GM23338 (cell line): ENCODE measurements at regions not wholly inside any gene's neighbourhood (a gene's known extent, or its start where the extent isn't known, plus 50 kb on each side); places are given as distances from the start of the nearest gene placed in this dataset.

Experiments
- ATAC-seq: fragments of 200-7000 bp; cut with Tn5 transposase; 3 replicates; pipeline ENCODE4 v1.9.1; 2020
- DNase-seq: peaks from one replicate; pipeline ENCODE4 v3.0.0-alpha.2; 2015; ENCODE audit warnings: low spot score
- H2AFZ ChIP-seq: fragments of 200-600 bp; sonication (generic); 2 replicates; pipeline ENCODE4 v1.8.0; 2016; ENCODE audit warnings: antibody characterized with exemption, mild to moderate bottlenecking, moderate library complexity
- H3F3A ChIP-seq: fragments of 200-600 bp; sonication (generic); replicated peaks from 2 replicates; pipeline ENCODE4 v1.8.0; 2017; ENCODE audit warnings: antibody characterized with exemption, mixed run types, low read depth
- H3K27ac ChIP-seq: fragments of 200-600 bp; sonication (generic); 2 replicates; pipeline ENCODE4 v1.6.1; 2016; ENCODE audit warnings: low read depth
- H3K27me3 ChIP-seq: fragments of 200-600 bp; sonication (generic); 2 replicates; pipeline ENCODE4 v1.8.0; 2016; ENCODE audit warnings: mild to moderate bottlenecking, mixed run types, moderate library complexity; ENCODE audit not compliant: insufficient read depth
- H3K36me3 ChIP-seq: fragments of 200-600 bp; sonication (generic); 2 replicates; pipeline ENCODE4 v1.8.0; 2016; ENCODE audit warnings: mild to moderate bottlenecking; ENCODE audit not compliant: insufficient read depth
- H3K4me1 ChIP-seq: fragments of 200-600 bp; sonication (generic); 2 replicates; pipeline ENCODE4 v1.8.0; 2016; ENCODE audit warnings: mild to moderate bottlenecking, moderate library complexity; ENCODE audit not compliant: insufficient read depth
- H3K4me2 ChIP-seq: fragments of 200-600 bp; sonication (generic); 2 replicates; pipeline ENCODE4 v1.7.1; 2017; ENCODE audit warnings: mixed run types
- H3K4me3 ChIP-seq: fragments of 200-600 bp; sonication (generic); 2 replicates; pipeline ENCODE4 v1.6.1; 2016; ENCODE audit warnings: mixed run types
- H3K79me2 ChIP-seq: fragments of 200-600 bp; sonication (generic); replicated peaks from 2 replicates; pipeline ENCODE4 v1.8.0; 2017; ENCODE audit warnings: mild to moderate bottlenecking; ENCODE audit not compliant: insufficient read depth
- H3K9me2 ChIP-seq: fragments of 200-600 bp; sonication (generic); 2 replicates; pipeline ENCODE4 v1.8.0; 2017; ENCODE audit not compliant: insufficient read depth
- H4K20me1 ChIP-seq: fragments of 200-600 bp; sonication (generic); replicated peaks from 2 replicates; pipeline ENCODE4 v1.8.0; 2017; ENCODE audit warnings: mild to moderate bottlenecking; ENCODE audit not compliant: insufficient read depth
- H3K27ac Mint-ChIP-seq: 2 replicates; pipeline ENCODE4 v1.8.0; 2020; ENCODE audit warnings: inconsistent platforms, mild to moderate bottlenecking, moderate library complexity, mixed read lengths
- H3K27me3 Mint-ChIP-seq: 3 replicates; pipeline ENCODE4 v1.8.0; 2022; ENCODE audit warnings: low read depth, mild to moderate bottlenecking, moderate library complexity, mixed read lengths, inconsistent platforms; ENCODE audit not compliant: insufficient read depth, poor library complexity
- H3K36me3 Mint-ChIP-seq: 3 replicates; pipeline ENCODE4 v1.8.0; 2021; ENCODE audit warnings: low read depth, mild to moderate bottlenecking, inconsistent platforms, moderate library complexity, mixed read lengths
- H3K4me1 Mint-ChIP-seq: 3 replicates; pipeline ENCODE4 v1.8.0; 2020; ENCODE audit warnings: mild to moderate bottlenecking, inconsistent platforms, mixed read lengths
- H3K4me3 Mint-ChIP-seq: 3 replicates; pipeline ENCODE4 v1.8.0; 2021; ENCODE audit warnings: moderate library complexity, mild to moderate bottlenecking, inconsistent platforms, mixed read lengths
- H3K9me3 Mint-ChIP-seq: 3 replicates; pipeline ENCODE4 v1.8.0; 2020; ENCODE audit warnings: moderate library complexity, mild to moderate bottlenecking, inconsistent platforms, mixed read lengths
- CREB1 ChIP-seq: fragments of 250-450 bp; sonication (Bioruptor Pico); IDR thresholded peaks from 2 replicates; pipeline ENCODE4 v1.5.0; 2020; ENCODE audit warnings: low read depth, mild to moderate bottlenecking, moderate library complexity
- ETS1 ChIP-seq: IDR thresholded peaks from 2 replicates; pipeline ENCODE4 v1.6.1; 2016; ENCODE audit warnings: antibody characterized with exemption
- EZH2 ChIP-seq: fragments of 200-600 bp; sonication (generic); IDR thresholded peaks from one replicate; pipeline ENCODE4 v1.8.0; 2017; ENCODE audit warnings: antibody characterized with exemption, mild to moderate bottlenecking, low read depth; ENCODE audit not compliant: unreplicated experiment
- EZH2phosphoT487 ChIP-seq: fragments of 200-600 bp; sonication (generic); IDR thresholded peaks from one replicate; pipeline ENCODE4 v1.8.1; 2018; ENCODE audit warnings: antibody characterized with exemption; ENCODE audit not compliant: unreplicated experiment
- JUNB ChIP-seq: IDR thresholded peaks from one replicate; pipeline ENCODE4 v1.6.1; 2016; ENCODE audit warnings: antibody characterized with exemption; ENCODE audit not compliant: unreplicated experiment
- NANOG ChIP-seq: IDR thresholded peaks from 2 replicates; pipeline ENCODE4 v1.6.1; 2016; ENCODE audit warnings: antibody characterized with exemption, borderline replicate concordance
- POLR2AphosphoS5 ChIP-seq: IDR thresholded peaks from 2 replicates; pipeline ENCODE4 v1.6.1; 2016; ENCODE audit warnings: antibody characterized with exemption, low read depth
- REST ChIP-seq: IDR thresholded peaks from one replicate; pipeline ENCODE4 v1.6.1; 2018; ENCODE audit warnings: antibody characterized with exemption; ENCODE audit not compliant: unreplicated experiment
- STAT1 ChIP-seq: IDR thresholded peaks from one replicate; pipeline ENCODE4 v1.6.1; 2016; ENCODE audit warnings: antibody characterized with exemption; ENCODE audit not compliant: unreplicated experiment
- ZNF114 ChIP-seq: fragments of 250-450 bp; sonication (Bioruptor Pico); IDR thresholded peaks from 2 replicates; pipeline ENCODE4 v1.5.0; 2020; ENCODE audit warnings: mild to moderate bottlenecking, moderate library complexity
- ZNF331 ChIP-seq: fragments of 250-450 bp; sonication (Bioruptor Pico); IDR thresholded peaks from 2 replicates; pipeline ENCODE4 v1.5.0; 2020; ENCODE audit warnings: low read depth, mild to moderate bottlenecking, moderate library complexity
- TF ChIP-seq, protein P1 (sequence below), 2 experiments: fragments of 200-600 bp in 1 of 2; sonication (generic) in 1 of 2; conservative IDR thresholded peaks; 2 replicates each; pipeline versions ENCODE4 v1.5.1 to v1.6.1; 2016 to 2017; ENCODE audit warnings: antibody characterized with exemption in 2 of 2, low read depth in 2 of 2, mild to moderate bottlenecking in 2 of 2, moderate library complexity in 1 of 2
- TF ChIP-seq, protein P2 (sequence below): fragments of 250-450 bp; sonication (Bioruptor Pico); IDR thresholded peaks from 2 replicates; pipeline ENCODE4 v1.5.0; 2020; ENCODE audit warnings: mild to moderate bottlenecking, moderate library complexity

DNA sequence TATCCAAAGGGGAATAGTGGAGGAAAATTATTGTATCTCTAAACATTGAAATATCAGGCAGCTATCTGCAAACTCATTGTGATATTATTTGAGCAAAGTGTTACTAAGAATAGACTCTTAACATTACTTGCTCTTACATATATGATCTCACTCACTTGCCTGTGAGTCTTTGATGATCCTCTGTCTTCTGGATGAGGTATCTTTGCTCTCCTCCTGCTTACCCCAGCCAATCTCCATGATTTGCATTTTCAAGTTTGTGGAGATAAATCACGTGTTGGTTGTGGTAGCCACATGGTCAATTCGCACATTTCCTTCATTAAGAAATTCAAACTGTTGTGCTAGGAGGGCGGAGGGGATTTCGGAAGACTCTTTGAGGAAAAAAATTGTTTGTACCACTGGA is 169.9 kb upstream of the S100G start:
- Histone ChIP-seq H3K79me2 (no peaks in the 10 kb centered on the region), H3K4me2 (no peak overlapping the region), H3K36me3 (no peaks in the 10 kb centered on the region), H3K4me1 (peaks cover 4% of the 10 kb centered on the region; the same call in 1 of the 2 replicates), H3F3A (no peaks in the 10 kb centered on the region), H3K27ac (no peak overlapping the region), H2AFZ (no peak overlapping the region), H3K27me3 (no peaks in the 10 kb centered on the region), H3K4me3 (no peak overlapping the region), H3K9me2 (no peaks in the 10 kb centered on the region), H4K20me1 (no peaks in the 10 kb centered on the region)
- Mint-ChIP-seq H3K36me3 (peaks cover 1% of the 10 kb centered on the region), H3K27ac (no peak overlapping the region), H3K27me3 (no peaks in the 10 kb centered on the region), H3K4me3 (no peak overlapping the region), H3K9me3 (no peaks in the 10 kb centered on the region), H3K4me1 (peaks cover 9% of the 10 kb centered on the region; the same call in 2 of the 3 replicates)
- ATAC-seq (no peak), DNase-seq (no peak)
- no peak for TF ChIP-seq ETS1
- no peak for TF ChIP-seq ZNF114 (CRISPR knock-in tag)
- TF ChIP-seq EZH2phosphoT487, result no peak
- TF ChIP-seq ZNF331 (CRISPR knock-in tag), result no peak
- TF ChIP-seq REST, result no peak
- TF ChIP-seq, protein P1, sequence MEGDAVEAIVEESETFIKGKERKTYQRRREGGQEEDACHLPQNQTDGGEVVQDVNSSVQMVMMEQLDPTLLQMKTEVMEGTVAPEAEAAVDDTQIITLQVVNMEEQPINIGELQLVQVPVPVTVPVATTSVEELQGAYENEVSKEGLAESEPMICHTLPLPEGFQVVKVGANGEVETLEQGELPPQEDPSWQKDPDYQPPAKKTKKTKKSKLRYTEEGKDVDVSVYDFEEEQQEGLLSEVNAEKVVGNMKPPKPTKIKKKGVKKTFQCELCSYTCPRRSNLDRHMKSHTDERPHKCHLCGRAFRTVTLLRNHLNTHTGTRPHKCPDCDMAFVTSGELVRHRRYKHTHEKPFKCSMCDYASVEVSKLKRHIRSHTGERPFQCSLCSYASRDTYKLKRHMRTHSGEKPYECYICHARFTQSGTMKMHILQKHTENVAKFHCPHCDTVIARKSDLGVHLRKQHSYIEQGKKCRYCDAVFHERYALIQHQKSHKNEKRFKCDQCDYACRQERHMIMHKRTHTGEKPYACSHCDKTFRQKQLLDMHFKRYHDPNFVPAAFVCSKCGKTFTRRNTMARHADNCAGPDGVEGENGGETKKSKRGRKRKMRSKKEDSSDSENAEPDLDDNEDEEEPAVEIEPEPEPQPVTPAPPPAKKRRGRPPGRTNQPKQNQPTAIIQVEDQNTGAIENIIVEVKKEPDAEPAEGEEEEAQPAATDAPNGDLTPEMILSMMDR (conservative IDR thresholded peaks at IDR 0.05; ENCODE audit: low read depth in 2 of 2), result no peak
- no peak for TF ChIP-seq CREB1 (CRISPR knock-in tag)
- TF ChIP-seq, protein P2, sequence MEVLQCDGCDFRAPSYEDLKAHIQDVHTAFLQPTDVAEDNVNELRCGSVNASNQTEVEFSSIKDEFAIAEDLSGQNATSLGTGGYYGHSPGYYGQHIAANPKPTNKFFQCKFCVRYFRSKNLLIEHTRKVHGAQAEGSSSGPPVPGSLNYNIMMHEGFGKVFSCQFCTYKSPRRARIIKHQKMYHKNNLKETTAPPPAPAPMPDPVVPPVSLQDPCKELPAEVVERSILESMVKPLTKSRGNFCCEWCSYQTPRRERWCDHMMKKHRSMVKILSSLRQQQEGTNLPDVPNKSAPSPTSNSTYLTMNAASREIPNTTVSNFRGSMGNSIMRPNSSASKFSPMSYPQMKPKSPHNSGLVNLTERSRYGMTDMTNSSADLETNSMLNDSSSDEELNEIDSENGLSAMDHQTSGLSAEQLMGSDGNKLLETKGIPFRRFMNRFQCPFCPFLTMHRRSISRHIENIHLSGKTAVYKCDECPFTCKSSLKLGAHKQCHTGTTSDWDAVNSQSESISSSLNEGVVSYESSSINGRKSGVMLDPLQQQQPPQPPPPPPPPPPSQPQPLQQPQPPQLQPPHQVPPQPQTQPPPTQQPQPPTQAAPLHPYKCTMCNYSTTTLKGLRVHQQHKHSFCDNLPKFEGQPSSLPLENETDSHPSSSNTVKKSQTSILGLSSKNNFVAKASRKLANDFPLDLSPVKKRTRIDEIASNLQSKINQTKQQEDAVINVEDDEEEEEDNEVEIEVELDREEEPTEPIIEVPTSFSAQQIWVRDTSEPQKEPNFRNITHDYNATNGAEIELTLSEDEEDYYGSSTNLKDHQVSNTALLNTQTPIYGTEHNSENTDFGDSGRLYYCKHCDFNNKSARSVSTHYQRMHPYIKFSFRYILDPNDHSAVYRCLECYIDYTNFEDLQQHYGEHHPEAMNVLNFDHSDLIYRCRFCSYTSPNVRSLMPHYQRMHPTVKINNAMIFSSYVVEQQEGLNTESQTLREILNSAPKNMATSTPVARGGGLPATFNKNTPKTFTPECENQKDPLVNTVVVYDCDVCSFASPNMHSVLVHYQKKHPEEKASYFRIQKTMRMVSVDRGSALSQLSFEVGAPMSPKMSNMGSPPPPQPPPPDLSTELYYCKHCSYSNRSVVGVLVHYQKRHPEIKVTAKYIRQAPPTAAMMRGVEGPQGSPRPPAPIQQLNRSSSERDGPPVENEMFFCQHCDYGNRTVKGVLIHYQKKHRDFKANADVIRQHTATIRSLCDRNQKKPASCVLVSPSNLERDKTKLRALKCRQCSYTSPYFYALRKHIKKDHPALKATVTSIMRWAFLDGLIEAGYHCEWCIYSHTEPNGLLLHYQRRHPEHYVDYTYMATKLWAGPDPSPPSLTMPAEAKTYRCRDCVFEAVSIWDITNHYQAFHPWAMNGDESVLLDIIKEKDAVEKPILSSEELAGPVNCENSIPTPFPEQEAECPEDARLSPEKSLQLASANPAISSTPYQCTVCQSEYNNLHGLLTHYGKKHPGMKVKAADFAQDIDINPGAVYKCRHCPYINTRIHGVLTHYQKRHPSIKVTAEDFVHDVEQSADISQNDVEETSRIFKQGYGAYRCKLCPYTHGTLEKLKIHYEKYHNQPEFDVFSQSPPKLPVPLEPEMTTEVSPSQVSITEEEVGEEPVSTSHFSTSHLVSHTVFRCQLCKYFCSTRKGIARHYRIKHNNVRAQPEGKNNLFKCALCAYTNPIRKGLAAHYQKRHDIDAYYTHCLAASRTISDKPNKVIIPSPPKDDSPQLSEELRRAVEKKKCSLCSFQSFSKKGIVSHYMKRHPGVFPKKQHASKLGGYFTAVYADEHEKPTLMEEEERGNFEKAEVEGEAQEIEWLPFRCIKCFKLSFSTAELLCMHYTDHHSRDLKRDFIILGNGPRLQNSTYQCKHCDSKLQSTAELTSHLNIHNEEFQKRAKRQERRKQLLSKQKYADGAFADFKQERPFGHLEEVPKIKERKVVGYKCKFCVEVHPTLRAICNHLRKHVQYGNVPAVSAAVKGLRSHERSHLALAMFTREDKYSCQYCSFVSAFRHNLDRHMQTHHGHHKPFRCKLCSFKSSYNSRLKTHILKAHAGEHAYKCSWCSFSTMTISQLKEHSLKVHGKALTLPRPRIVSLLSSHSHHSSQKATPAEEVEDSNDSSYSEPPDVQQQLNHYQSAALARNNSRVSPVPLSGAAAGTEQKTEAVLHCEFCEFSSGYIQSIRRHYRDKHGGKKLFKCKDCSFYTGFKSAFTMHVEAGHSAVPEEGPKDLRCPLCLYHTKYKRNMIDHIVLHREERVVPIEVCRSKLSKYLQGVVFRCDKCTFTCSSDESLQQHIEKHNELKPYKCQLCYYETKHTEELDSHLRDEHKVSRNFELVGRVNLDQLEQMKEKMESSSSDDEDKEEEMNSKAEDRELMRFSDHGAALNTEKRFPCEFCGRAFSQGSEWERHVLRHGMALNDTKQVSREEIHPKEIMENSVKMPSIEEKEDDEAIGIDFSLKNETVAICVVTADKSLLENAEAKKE (CRISPR knock-in tag), result no peak
- TF ChIP-seq NANOG, result no peak
- TF ChIP-seq POLR2AphosphoS5, result no peak
- no peak for TF ChIP-seq JUNB
- TF ChIP-seq STAT1, result no peak
- TF ChIP-seq EZH2, result no peak
